ENCODE measurements at regions not wholly inside any gene's neighbourhood (a gene's known extent, or its start where the extent isn't known, plus 50 kb on each side); places are given as distances from the start of the nearest gene placed in this dataset.

- DNase-seq (ENCODE audit: low read depth), result no peak
Measured at GRCh38 chr20:60581606-60582115, 623.4 kb downstream of the CDH26 start.

GRCh38 chr20:60583741-60584140 lies 625.5 kb downstream of the CDH26 start:
- DNase-seq (ENCODE audit: low read depth), result no peak

DNA sequence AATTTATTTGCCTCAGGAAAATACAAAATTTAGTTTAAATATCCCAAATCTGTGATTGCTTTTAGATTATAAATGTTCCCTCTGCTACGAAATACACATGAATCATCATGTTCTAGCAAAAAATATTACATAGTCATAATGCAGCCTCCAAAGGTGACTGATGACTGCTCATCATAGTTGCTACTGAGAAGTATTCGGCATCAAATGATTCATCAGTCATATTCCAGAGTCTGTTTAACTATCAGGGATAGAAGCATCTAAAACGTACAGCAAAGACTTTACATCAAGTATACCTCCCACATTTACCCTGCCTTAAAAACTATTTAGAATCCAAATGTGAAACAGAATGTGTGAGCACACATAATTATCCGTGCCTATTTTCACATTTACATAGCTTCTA lies 626.0 kb downstream of the CDH26 start:
- DNase-seq (ENCODE audit: low read depth), result no peak

DNA sequence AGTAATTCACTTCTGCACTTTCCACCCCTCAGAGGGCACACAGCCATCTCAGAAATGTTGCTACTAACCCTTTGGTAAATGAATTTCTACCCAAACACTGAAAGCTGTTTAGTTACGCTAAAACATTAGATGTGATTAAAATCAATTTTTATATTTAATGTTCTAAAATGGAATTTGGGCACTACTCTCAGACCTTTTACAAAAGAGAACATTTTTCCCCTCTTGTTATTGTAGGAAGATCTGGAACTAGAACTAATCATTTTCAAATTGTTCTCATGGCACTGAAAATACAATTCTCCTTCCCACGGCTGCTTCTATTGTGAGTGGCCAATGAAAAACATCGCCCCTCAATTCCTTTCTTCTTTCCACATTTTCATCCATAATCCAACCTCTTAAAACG lies 627.4 kb downstream of the CDH26 start:
- DNase-seq (ENCODE audit: low read depth), result no peak

DNA sequence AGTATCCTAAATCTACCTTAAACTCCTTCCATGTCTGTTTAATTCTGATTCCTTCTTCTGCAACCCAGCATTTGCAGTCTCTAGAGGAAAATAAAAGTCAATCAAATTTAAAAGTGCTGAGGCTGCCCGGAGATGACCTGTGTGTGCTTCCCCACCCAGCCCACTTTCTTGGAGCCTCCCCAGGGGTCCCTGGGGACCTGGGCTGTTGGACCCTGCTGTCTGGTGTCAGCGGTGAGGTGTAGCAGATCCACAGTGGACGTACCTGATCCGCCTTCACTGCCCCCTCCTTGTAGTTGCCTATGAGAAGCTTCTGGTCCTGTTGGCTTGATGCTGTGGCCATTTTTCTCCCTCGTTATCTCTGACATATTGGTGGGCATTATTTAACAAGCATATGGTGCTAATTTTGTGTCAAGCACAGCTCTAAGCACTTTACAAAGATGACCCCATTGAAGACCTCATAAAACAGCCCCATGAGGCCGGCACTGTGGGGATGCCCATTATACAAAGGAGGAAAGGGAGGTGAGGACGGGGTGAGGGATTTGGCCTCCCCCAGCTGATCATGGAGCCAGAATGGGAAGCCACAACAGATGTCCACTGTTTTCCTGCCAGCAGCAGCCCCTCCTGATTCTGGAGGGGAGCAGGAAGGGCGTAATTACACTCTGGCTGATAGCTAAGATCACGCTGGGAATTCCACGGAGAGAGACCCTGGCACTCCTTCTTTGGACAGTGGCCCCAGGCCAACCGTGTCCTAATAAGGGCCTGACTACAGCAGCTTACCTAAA lies 628.2 kb downstream of the CDH26 start:
- no peak for DNase-seq (ENCODE audit: low read depth)

DNA sequence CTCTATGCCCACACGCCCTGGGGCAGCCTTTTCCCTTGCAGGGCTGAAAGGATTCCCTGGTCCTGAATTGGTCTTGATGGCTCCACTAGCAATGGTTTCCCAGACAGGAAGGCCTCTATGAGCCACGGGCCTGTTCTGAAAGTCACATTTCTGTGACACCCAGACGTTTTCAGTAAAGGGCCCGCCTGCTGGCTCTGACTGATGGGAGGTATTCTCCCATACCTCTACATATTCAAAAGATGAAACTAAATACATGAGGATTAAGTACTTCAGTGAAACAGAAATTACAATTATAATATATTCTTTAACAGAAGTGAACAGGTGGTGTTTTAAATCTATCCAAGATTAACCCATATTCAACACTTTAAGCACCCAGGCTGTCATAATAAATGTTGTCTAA lies 629.8 kb downstream of the CDH26 start:
- no peak for DNase-seq (ENCODE audit: low read depth)

GRCh38 chr20:60589623-60590022 lies 631.4 kb downstream of the CDH26 start:
- no peak for DNase-seq (ENCODE audit: low read depth)

DNA sequence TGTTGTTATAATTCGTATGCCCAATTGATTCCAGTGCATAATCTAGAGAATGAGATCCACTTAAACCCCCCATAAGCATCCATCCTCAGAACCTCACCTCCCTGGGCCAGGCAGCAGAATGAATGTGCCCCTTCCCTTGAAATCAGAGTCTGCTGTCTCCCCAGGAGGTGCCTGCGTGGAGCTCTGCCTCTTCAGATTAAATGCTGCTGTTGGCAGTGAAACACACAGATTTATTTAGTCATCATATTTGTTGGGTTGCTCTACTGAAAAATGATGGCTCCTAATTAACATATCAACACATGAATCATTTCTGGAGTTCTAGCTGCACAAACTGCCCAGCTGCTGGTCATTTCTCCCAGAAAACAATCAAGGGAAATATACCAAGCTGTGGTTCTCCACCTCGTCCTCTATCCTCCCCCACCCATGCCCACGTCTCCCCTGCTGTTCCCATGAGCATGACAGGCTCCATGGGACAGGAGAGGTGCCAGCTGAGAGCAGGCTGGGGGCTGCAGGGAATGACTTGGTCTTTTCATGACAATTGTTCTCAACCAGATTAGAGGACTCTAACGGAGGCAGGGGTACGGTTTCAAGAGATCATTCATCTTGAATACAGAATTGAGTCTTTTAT lies 633.1 kb downstream of the CDH26 start:
- no peak for DNase-seq (ENCODE audit: low read depth)

- no peak for DNase-seq (ENCODE audit: low read depth)
Measured at GRCh38 chr20:60598528-60598927, 640.3 kb downstream of the CDH26 start.

DNA sequence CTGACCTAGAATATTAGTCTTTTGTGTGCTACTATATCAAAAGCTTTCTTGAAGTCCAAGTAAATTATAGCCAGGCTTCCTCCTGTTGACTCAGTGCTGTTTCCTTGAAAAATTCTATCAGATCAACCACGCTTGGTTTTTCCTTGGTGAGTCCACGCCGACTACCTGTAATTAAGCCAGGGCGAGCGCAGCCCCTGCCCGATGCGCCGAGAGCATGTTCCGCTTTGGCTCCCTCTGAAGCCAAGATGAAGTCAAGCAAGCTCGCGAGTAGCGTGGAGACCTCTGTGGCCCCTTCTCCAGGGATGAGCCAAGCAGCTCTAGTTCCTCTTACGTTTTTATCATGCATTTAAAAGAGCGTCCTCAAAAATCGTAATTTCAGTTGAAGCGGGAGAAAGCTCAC lies 641.2 kb downstream of the CDH26 start:
- no peak for DNase-seq (ENCODE audit: low read depth)

DNA sequence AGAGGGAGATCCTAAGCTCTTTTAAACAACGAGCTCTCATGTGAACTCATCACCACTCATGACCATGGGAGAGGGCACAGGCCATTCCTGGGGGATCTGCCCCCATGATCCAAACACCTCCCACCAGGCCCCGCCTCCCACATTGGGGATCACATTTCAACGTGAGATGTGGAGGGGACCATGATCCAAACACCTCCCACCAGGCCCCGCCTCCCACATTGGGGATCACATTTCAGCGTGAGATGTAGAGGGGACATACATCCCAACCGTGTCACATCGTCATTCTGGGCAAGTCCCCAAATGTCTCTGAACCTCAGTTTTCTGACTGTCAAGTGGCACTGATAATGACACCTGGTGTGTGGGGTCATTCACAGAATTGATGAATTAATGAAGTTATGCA lies 641.8 kb downstream of the CDH26 start:
- DNase-seq (ENCODE audit: low read depth), result no peak

DNA sequence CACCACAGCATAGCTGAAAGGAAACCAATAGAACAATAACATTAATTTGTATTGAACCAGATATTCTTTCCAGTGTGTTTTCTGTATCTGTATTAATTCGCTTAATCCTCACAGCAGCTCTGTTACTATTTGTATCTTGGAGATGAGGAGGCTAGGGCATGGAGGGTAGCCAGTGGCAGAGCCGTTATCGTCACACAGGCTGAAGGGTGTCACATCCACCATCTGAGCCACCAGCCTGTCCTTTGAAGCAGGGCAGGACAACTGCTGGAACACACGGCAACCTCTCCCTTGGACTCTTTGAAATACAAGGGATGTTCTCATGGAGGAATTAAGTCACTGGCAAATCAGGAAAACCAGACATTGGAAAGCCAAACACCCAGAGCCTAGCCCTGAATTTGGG lies 628.0 kb upstream of the CDH4 start:
- DNase-seq (ENCODE audit: low read depth), result no peak

DNA sequence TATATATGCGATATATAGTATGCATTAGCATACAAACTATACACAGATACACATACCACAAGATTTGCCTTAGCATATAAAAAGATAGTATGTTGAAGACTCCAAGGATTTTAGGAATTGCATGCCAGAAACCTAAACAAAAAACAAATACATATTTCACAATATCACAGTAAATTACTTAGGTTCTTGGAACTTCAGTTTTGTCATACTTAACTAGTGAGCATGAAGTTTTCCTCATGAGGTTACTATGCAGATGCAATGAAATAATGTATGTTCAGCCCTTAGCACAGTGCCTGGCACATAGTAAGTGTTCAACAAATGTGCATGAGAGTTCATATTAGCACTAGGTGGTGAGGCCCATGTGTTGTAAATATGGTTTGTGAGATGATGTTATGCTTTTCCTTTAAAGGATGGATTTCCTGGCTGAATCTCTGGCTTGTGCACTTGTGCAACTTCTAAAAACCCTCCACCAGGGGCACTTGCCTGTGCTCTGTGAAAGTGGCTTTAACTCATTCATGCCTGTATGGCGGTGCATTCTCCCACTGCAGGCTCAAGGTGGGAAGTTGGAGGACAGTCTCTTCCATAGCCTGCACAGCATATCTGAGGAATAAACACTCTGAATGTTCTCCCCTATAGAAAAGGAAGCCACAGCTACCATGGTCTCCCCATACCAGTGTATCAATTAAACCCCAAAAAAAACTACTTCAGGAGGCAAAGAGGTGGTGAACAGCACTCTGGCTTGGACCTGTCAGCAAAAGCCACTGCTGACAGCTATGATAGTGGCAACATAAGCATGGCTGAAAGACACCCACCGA lies 624.1 kb upstream of the CDH4 start:
- no peak for DNase-seq (ENCODE audit: low read depth)

DNA sequence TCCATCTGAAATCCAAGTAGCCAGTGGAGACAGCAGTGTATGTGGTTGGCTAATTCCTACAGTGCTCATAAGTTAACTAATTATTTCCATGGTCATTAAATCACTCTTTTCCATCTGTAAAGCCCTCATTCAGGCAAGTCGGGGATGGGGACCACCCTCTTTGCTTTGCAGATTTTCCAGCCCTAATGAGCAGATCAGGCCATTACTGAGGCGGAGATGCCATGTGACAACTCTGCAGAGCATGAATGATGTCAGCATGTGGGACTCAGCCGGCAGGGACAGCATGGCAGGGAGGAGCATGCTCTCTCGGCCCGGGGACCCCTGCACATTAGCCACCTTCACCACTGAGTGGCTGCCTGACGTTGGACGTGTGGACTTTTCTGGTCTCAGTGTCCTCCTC lies 623.3 kb upstream of the CDH4 start:
- no peak for DNase-seq (ENCODE audit: low read depth)

DNA sequence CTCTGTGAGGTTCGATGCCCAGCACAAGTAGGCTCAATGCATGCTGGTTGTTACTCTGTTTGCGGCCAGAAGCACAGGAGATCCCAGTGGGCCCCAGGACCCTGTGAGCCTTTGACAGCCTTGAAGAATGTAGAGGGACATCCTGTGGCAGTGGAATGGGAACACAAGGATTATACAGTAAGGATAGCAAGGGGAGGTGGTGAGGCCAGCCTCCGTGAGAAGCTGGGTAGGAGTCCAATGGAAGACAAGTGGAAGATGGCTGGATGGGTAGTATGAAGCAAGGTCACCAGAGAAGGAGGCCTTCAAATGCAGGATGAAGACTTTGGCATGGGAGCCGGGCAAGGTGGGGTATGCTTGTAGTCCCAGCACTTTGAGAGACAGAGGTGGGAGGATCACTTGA lies 622.9 kb upstream of the CDH4 start:
- DNase-seq (ENCODE audit: low read depth), result no peak

GRCh38 chr20:60630609-60631008 lies 621.5 kb upstream of the CDH4 start:
- DNase-seq (ENCODE audit: low read depth), result no peak

- no peak for DNase-seq (ENCODE audit: low read depth)
Measured at GRCh38 chr20:60631585-60632287, 620.3 kb upstream of the CDH4 start.

DNA sequence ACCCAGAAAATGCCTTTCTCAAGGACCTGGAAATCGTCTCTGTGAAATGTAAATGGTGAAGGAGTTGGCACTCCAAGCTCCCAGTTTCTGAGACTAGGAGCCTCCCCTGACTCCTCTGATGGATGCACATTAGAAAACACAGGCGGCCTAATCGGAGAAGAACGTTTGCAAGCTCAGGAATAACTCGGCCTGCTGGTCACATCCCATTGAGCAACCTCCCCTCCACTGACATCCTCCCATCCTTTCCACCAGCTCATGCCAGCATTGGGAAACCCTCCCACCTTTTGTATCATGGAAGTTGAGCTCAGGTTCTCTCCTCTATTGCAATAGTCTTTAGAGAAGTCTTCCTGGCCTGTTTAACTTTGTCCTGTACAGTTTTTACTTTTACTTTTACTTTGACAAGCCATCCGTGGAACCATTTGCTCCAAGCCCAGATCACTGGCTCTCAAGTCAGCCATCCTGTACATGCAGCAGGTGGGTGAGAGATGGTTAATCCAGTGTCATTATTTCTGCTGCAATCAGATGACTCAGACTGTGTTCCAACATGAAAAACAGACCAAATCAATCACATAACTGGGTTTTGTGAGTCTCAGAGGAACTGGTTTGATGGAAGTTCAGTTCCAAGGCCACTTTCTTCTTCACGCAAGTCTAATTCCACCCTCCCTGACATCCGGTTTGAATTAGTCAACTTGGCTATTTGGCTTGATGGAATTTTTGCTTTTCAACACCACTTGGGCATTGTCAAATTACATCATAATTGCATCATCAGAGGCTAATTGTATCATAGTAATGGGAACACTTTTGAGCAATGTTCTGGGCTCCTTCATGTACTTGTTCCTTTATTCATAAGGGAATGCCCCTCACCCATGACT lies 619.4 kb upstream of the CDH4 start:
- no peak for DNase-seq (ENCODE audit: low read depth)

DNA sequence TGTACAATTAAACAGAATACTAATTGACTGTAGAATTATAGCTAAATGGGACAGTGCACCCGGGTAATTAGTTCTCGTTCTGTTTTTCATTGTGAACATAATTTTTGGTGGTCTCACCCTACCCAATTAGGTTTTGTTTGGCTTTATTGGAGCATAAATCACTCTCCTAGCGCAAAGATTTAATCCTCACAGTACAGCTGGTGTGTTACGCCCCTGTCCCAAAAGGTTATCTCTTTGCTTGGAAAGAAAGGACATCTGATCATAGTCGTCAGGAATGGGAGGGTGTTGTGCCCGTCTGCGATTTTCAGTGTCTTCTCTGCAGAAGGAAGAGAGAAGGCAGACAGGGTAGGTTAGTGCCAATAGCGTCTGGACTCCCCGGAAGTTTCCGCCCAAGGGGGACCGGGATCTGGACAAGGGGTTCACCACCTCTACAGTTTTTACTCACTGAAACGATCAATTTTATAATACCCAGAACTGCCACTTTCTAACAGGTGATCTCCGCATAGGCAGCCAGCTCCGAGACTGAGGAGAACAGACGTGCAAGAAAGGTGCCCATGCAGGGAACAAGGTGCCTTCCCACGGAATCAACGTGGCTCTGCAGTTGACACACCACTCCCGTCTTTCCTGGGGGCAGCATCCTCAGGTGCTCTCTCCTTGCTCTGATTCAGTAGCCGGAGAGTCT lies 617.4 kb upstream of the CDH4 start:
- no peak for DNase-seq (ENCODE audit: low read depth)

DNA sequence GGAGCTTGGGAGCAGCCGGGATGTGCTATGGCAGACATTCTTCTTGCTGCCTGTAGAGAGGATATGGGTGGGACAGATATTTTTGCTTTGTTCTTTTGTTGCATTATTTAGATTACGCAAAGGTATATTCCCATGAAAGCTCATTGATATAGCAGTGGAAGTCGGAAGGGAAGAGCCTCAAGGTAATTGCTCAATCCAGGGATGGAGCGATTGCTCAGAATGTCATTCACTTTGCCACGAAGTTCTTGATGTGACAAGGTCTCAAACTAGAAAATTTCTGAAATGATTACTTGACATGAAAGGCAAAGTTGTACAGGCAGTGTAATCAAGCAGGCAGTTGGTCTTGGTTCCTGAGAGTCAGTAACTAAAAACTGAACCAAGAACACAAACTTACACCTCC lies 615.6 kb upstream of the CDH4 start:
- DNase-seq (ENCODE audit: low read depth), result no peak

GRCh38 chr20:60637801-60638200 lies 614.3 kb upstream of the CDH4 start:
- no peak for DNase-seq (ENCODE audit: low read depth)

Data from iris pigment epithelial cell (primary cell).